HT-29 (cell line): ENCODE measurements at regions not wholly inside any gene's neighbourhood (a gene's known extent, or its start where the extent isn't known, plus 50 kb on each side); places are given as distances from the start of the nearest gene placed in this dataset.

Source experiments
- DNase-seq: peaks from one replicate; pipeline ENCODE4 v3.0.0-alpha.2; 2015; ENCODE audit warnings: low spot score

DNA sequence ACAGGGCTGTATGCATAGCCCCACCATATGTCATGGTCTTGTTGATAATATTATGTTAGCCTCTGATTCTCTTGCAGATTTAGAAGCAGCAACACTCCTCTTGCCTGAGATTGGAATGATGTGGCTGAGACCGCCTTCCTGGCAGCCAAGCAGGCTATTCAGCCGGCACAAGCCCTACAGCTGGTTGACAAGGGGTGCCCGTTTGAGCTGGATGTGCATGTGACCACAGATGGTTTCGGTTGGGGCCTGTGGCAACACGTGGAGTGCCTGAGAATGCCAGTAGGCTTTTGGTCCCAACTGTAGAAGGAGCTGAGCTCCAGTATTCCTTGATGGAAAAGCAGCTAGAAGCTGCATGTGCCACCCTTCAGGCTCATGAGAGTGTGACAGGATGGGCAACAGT lies 303.6 kb upstream of the POU3F2 start:
- no peak for DNase-seq

- no peak for DNase-seq
These were observed 302.4 kb upstream of the POU3F2 start for GRCh38 chr6:98532004-98532403.

DNA sequence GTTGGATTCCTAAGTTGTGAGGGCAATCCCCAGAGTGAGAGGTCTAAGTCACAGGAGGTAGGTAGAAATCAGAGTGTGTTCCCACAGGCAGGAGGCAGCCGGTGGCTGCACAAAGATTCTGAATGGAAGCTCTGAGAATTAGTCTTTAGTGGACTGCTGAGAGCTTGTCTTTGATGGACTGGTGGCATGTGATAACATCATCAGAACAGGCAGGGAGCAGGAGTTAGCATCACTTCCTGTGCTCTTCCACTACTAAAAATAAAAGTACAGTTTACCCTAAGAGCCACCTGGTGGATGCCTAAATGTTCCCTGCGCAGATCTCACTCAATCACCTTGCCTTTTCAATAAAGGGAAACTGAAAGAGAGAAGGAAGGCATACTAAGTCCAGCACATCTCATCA lies 294.6 kb upstream of the POU3F2 start:
- DNase-seq: peak; percentile 9

DNA sequence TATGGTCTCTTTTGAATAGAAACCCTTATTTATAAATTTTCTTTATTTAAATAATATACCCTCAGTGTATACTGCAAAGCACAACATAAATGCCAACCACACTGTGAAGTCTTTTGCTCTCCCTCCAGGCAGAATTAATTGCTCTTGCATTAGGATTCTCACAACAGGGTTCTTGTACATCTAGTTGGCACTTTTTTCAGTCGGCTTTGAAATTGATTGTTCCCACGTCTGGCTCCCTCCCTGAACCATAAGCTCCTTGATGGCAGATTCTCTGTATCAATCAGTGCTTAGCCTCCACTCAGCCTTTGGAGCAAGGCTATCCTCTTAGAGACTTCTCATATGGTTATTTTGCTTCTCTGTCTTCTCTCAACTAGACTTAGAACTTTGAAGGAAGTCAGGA lies 288.0 kb upstream of the POU3F2 start:
- DNase-seq: no peak

- no peak for DNase-seq
These were observed 287.2 kb upstream of the POU3F2 start for GRCh38 chr6:98547151-98547550.

- no peak for DNase-seq
These were observed 286.7 kb upstream of the POU3F2 start for GRCh38 chr6:98547634-98548033.

DNA sequence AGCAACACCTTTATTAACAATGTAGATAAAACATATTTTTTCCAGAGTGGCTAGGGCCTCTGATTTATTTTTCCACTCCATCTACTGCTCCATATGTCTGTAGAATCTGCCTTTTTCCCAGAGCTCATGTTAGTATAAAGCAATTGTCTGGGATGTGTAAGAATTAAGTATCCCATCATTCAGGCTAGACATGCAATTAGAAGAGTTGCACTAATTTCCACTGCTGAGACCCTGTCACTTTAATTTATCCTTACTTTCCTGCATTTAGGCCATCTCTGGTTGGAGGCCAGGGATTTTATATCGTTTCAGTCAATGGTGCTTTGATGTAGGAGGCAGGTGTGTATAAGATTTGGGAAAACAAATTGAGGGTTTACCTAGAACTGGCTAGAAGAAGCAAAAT lies 286.1 kb upstream of the POU3F2 start:
- DNase-seq: no peak

DNA sequence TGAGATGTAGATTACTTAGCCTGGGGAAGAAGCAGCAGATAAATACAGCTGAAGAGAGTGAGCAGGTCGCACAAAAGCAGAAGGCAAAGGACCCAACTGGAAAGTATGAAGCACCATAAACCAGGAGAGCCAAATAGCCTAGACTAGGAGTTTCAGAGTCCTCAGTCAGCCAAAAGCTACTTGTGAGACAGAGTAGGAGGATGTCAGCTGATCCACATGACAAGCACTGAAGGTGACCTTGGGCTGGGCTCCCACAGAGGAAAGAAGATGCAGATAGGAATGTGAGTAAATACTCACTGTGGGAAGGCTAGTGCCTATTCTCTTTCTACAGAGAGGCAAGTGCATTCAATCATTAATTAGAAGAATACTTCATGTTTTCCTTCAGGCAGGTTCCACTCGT lies 274.0 kb upstream of the POU3F2 start:
- no peak for DNase-seq

DNA sequence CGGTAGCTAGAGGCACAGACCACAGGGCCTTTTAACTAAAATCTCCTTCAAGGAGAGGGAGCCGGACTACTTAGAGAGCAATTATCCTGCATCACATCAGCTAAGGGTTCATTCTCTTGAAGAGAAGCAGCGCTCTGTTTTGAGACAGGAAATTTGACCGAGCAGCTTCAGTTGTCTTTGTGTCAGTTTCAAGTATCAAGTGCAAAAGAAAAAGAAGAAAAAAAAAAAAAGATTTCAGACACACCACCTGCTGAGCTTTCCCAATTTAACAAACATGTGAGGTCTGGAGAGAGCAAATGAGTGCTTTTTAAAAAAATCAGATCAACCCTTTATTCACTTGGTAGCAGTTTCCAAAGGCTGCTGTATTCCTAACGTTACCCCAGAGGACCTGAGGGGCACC lies 273.5 kb upstream of the POU3F2 start:
- no peak for DNase-seq

DNA sequence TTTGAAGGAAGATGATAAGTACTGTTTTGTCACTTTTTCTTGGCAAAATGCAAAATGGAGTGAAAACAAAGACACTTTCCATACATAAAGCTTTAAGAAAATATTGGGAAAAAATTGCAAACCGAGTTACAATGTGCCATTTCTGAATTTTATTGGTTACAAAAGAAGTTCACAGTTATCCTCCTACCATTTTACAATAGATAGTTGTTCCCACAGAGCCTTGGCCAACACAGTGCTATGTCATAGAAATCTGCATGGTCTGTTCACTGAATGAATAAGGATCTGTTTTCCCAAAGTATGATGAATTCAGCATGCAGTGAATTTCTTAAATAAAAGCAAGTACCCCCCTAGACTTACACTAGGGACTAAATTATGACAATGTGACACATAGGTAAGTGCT lies 268.2 kb upstream of the POU3F2 start:
- no peak for DNase-seq

DNA sequence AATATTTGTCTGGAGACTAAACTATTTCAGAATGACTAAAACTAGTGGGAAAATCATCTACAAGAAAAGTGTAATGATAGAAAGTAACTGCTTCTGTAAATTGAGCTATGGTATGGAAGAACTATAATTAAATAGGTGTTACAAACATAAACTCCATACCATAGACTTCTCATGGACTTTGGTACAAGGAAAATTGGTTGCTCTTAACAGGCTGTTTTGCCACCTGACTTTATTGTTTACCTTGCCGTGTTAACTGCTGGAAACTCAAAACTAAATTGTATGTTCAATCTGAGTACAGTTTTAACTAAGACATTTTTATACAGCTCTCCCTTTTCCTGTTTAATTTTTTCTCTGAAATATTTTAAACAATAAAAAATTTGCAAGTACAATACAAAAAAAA lies 261.8 kb upstream of the POU3F2 start:
- DNase-seq: no peak

DNA sequence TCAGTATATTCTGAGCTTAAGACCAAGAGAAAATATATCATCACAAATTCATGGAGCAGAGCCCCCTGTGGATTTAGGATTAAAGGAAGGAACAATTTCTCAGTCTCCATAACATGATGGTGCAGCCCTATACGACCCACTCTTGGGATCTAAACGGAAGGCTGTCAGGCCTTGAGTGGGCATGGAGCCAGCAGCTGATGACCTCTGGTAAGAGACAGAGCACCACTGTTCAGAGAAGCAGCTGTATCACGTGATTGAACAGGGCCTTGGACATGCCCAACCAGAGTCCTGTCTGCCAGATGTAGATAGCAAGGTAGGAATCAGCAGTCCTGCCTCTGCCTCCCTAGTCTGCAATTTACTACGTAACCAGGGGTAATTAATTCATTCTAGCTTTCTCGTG lies 259.4 kb upstream of the POU3F2 start:
- no peak for DNase-seq

- no peak for DNase-seq
These were observed 257.6 kb upstream of the POU3F2 start for GRCh38 chr6:98576791-98577190.

DNA sequence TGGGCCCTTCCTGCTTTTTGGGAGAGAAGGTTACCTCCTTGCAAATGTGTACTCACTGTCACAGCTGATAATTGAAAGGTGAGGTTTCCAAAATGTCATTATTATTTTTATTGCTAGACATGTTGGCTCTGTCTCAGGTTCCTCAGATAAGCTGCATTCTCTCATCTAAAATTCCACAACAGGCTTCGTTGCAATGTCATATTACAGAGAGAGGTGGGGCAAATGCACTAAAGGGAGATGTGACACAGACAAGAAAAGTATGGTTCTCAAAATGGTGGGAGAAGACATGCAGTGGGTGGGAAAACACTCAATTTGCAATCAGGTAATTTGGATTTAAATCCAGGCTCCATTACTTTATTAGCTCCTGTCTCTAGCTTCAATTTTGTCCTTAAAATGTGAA lies 256.4 kb upstream of the POU3F2 start:
- no peak for DNase-seq

- DNase-seq: no peak
These were observed 255.3 kb upstream of the POU3F2 start for GRCh38 chr6:98579079-98579478.

DNA sequence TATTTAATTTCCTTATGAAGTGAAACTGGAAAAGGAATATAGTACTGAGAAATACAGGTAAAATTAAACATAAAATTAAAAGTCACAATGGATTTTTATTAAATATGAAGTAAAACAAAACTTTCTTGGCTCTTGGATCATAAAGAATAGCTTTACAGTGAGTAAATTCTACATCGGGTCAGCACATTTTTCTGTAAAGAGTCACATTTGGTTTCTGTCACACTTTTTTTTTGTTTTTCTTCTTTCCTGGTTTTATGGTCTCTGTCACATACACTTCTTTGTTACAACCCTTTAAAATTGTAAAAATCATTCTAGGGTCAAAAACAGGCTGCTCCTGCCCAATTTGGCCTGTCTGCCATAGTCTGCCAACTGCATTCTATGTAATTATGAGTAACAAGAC lies 254.4 kb upstream of the POU3F2 start:
- DNase-seq: no peak

- no peak for DNase-seq
These were observed 252.7 kb upstream of the POU3F2 start for GRCh38 chr6:98581705-98582104.

- no peak for DNase-seq
These were observed 250.9 kb upstream of the POU3F2 start for GRCh38 chr6:98583506-98583905.

GRCh38 chr6:98586163-98586562 lies 248.2 kb upstream of the POU3F2 start:
- no peak for DNase-seq

GRCh38 chr6:98587555-98587954 lies 246.8 kb upstream of the POU3F2 start:
- DNase-seq: no peak

DNA sequence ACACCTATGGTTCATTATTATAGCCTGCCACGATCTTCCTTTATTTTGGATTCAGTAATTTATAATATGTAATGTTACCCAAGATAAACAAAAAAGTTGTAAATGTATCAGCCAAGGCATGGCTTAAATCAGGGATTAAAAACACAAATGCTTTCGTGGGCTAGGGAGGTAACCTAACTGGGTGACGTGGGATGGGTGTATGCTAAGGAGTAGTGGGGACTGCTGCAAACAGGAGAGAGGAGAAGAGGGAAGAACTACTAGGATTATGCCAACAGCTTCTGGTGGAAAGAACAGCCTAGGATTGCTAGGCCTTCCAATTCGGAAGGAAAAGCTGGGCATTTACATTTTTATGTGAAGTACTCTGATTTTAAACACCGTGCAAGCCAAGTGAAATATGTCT lies 244.8 kb upstream of the POU3F2 start:
- no peak for DNase-seq

DNA sequence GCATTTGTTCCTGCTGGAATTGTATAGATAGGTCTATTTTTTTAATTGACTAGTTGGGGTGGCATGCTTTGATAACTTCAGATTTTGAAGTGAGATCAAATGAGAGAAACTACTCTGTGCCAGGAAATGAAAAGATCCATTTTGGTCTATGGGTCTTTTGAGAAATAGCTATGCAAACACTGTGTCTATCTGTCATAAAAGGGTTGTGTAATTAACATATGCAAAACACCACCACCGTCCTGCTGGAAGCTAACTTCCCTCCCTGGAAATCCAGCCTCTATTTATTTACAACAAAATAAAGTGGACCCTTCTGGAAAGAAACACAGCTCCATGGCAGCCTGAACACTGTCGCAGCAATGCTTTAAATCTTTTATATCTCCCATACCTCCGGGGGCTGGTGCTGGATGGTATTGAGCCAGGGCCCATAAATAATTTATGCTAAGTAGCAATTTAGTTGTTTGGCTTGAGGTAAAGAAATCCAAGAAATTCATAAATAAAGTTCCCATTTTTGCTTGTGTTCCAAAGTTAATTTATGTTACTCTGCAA lies 244.2 kb upstream of the POU3F2 start:
- no peak for DNase-seq

DNA sequence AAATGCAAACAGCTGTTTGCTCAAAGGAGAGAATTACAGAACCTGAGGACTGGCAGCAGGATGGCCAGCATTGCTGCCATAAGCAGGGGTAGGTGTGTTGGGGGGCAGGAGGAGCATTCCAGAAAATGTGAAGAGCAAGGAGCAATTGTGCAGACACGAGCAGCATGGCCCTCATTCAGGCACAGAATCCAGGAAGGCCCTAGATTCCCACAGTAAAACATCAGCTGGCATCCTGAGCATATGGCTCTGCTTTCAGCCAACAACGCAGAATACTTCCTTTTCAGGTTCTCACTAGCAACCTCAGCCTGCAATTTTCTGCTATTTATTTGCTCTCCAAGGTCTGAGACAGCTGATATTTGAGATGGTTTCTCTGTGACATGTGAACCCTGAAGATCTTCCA lies 243.4 kb upstream of the POU3F2 start:
- no peak for DNase-seq

DNA sequence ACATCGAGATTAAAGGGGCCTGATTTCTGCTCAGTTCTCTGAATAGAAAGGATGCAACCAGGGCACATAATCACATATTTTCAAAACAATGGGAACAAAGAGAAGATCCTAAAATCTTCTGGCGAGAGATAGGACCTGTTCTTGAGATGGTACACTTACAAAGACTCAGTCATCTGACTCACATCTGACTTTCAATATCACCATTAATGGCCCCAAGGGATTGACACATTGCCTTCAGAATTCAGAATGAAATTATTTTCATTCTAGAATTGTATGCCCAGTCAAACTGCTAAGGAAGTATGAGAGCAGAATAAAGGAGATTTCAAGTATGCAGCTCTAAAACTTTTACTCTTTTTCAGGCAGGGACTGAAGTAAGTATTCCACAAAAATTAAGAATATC lies 240.7 kb upstream of the POU3F2 start:
- DNase-seq: no peak

GRCh38 chr6:98601716-98602115 lies 232.7 kb upstream of the POU3F2 start:
- no peak for DNase-seq
